KOPT-K1 (cell line): ENCODE measurements at regions not wholly inside any gene's neighbourhood (a gene's known extent, or its start where the extent isn't known, plus 50 kb on each side); places are given as distances from the start of the nearest gene placed in this dataset.

Experiments
- H3K27ac ChIP-seq: fragments of 200-600 bp; sonication (generic); 2 replicates; pipeline ENCODE4 v1.5.1; 2016; ENCODE audit warnings: antibody characterized with exemption, mild to moderate bottlenecking, low read depth, low read length; ENCODE audit not compliant: poor library complexity, severe bottlenecking
- H3K36me3 ChIP-seq: fragments of 200-600 bp; sonication (generic); 2 replicates; pipeline ENCODE4 v1.5.1; 2017; ENCODE audit warnings: antibody characterized with exemption, mild to moderate bottlenecking, low read length, moderate library complexity; ENCODE audit not compliant: insufficient read depth
- H3K9me3 ChIP-seq: fragments of 200-600 bp; sonication (generic); 2 replicates; pipeline ENCODE4 v1.5.1; 2017; ENCODE audit warnings: antibody characterized with exemption, low read length, mild to moderate bottlenecking; ENCODE audit not compliant: insufficient read depth, poor library complexity, severe bottlenecking

DNA sequence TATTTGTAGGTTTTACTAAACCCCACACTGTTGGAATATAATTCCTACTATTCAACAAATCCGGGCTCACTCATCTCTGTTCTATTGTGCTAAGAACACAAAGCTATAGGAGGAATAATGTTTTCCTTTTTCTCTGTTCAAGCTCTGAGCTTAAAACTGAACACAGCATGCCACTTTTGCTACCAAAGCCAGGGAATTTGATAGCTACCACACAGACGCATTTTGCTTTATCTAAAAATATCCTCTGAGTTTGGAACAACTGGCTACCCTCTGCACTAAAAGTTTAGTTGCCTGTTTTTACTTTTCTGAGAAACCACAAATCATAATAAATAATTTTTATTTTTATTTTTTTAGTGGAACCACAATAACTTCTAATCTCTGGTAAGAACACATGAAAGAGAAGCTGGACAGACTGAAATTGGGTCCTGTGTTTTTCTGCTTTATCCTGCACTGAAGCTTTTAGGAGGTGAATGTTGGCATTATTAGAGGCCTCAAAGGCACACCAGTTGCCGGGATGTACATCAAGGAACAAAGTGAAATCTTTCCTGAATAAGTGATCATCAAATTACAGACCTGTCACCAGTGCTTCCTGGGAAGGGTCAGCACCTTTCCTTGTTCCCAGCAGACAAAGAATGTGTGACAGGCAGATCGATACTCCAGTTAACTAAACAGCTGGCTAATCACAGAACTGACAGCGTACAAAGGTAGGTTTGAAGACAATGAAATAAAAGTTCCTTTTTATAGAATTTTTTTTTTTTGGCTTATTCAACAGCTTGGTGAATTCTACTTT is 523.2 kb upstream of the TENM4 start:
- Histone ChIP-seq H3K27ac (no peak overlapping the region), H3K9me3 (no peaks in the 10 kb centered on the region), H3K36me3 (no peaks in the 10 kb centered on the region)

DNA sequence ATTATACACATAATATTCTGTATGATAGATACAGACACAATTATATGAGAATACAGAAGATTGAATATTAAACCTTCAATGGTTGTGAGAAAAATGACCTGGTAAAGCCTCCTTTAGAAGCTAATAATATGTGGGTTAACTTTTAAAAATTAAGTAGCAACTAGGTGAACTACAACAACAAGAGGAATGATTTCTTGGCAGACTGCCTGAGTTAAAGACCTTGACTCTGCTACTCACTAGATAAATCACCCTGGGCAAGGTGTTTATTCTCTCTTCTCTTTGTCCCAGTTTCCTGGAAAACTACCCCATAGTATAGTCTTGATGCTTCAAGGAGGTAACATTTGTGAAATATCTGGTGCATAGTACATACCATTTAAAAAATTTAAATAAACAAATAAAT is 519.6 kb upstream of the TENM4 start:
- H3K36me3 ChIP-seq, result no peaks in the 10 kb centered on the region
- no peak overlapping the region for H3K27ac ChIP-seq
- H3K9me3 ChIP-seq, result no peaks in the 10 kb centered on the region

DNA sequence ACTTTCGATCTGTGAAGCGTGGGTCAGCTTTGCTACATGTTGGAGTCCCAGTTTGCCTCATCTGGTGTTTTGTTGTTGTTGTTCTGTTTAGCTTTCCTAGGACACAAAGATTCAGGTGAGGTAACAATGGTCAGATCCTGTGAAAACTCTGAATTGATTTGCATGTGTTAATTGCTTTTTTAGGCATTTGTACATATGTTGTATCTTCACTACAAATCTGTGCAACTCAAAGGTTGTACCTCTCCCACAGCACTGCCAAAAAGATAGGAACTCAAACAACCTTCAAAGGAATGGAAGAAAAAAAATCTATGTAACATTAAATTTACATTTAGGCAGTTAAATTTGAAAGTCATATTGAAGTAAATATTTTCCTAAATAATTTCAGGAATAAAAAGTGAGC is 518.5 kb upstream of the TENM4 start:
- Histone ChIP-seq H3K27ac (no peak overlapping the region), H3K36me3 (no peaks in the 10 kb centered on the region), H3K9me3 (no peaks in the 10 kb centered on the region)

DNA sequence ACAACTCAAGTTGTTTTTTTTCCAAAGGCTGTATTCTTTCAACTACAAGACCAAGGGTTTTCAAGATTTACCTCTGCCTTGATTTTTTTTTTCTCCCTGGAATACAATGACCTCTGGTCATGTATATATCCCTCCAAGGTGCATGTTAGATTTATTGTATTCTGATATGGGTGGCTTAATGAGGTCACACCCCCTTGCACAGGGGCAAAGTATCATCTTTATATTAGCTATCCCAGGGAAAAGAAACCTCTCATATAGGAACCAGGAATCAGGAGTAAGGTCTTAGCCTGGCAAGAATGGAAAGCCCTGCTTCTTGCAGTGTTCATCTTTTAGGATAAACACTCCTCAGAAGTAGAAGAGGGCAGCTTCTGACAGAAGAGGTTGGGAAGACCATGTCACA is 516.9 kb upstream of the TENM4 start:
- Histone ChIP-seq H3K27ac (no peak overlapping the region), H3K36me3 (no peaks in the 10 kb centered on the region), H3K9me3 (no peaks in the 10 kb centered on the region)

DNA sequence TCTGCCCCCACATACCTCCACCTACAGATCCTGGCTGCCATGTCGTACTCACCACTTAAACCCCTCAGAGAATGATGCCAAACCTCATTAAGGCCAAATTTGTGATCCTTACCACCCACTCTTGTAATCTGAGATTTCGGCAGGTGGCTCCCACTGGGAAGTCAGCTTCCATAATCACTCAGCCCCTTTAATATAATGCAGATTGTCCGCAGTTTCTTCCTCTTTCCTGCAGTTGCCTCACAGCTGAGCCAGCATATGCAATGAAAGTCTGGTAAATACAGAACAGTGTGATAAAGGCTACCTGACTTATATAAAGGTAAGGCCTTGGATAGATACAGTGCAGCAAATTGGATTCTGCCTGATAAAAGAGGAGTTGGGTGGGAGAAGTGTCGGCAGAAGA is 515.2 kb upstream of the TENM4 start:
- Histone ChIP-seq H3K36me3 (no peaks in the 10 kb centered on the region), H3K27ac (no peak overlapping the region), H3K9me3 (no peaks in the 10 kb centered on the region)

DNA sequence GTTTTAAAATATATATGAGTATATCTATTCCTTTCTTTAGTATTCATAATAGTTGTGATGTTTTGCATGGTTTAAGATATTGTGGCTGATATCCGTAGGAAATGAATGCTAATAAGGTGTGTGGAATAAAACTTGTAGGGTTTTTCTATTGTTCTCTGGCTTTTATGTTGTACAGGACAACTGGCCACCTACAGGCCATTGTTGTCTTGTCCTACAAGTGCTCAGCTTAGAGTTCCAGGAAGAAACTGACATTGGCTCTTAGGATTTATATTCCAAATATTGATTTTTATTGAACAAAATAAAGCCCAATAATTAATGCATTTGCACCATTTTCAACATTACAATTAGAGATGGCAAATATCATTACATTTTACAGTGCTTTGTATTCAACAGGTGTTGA is 512.8 kb upstream of the TENM4 start:
- Histone ChIP-seq H3K9me3 (no peaks in the 10 kb centered on the region), H3K27ac (no peak overlapping the region), H3K36me3 (no peaks in the 10 kb centered on the region)

DNA sequence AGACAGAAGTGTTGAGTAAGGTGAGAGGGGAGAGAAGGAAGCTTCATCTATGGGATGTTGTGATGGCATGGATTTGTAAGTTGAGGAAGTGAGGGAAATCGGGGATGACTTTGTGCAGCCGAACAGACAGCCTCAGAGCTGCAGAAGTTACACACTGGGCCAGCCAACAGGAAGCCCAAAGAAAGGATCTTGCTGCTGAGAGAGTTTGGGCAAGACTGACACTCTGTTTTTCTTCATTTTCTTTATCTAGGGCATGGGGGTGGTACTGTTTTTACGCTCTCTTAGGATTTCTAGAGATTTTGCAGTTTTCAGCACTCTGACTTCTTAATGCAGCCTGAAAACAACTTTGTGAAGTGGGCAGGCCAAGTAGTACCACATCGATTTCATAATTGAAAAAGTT is 509.9 kb upstream of the TENM4 start:
- no peak overlapping the region for H3K27ac ChIP-seq
- no peaks in the 10 kb centered on the region for H3K36me3 ChIP-seq
- H3K9me3 ChIP-seq, result no peaks in the 10 kb centered on the region

DNA sequence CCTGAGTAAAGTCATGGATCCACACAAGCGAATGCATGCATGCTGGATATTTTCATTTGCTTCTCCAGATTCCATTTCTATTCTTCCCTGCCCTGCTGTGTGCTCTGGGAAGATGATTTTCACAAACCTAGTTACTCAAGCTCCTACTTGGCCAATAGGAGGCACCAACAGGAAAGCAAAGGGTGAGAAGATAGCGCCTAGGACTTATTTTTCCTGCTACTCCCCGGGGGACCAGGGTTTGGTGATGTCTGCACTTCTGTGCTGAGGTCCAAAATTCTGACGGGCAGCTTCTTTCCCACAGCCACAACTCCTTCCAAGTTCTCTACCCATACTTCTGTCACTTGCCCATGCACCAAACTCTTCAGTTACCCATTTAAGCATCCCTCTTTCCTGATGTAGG is 509.3 kb upstream of the TENM4 start:
- Histone ChIP-seq H3K9me3 (no peaks in the 10 kb centered on the region), H3K36me3 (no peaks in the 10 kb centered on the region), H3K27ac (no peak overlapping the region)

DNA sequence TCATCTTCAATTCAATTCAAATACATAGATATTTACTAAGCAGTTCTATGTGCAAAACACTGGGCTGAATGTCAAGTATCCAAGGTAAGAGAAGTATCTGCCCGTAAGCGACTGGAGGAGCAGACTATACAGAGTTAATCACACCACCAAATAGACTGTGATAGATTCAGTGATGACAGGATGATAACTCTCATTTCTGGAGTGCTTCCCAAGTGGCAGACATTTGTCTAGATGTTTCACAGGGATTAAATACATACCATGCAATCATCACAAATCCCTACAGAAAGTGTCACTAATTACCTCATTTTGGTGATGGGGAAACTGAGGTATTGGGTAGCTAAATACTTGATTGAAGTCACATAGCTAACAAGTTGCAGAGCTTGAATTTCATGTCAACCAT is 508.7 kb upstream of the TENM4 start:
- Histone ChIP-seq H3K9me3 (no peaks in the 10 kb centered on the region), H3K27ac (no peak overlapping the region), H3K36me3 (no peaks in the 10 kb centered on the region)

DNA sequence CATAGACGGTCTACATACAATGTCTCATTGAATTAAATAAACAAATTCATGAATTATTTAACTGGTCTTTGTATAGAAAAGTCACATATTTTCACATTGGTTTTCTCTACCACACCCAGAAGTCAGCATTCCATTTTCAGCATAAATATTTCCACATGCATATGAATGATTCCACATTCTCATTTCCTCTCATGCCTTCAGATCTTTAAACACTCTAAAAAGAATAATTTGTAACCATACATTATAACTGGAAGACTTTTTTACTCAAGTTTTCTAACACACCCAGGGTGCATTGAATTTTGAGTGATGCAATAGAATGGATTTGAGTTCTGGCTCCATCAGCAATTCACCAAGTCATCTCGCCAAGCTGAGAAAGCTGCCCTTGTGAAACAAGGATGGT is 501.8 kb upstream of the TENM4 start:
- Histone ChIP-seq H3K27ac (no peak overlapping the region), H3K9me3 (no peaks in the 10 kb centered on the region), H3K36me3 (no peaks in the 10 kb centered on the region)

DNA sequence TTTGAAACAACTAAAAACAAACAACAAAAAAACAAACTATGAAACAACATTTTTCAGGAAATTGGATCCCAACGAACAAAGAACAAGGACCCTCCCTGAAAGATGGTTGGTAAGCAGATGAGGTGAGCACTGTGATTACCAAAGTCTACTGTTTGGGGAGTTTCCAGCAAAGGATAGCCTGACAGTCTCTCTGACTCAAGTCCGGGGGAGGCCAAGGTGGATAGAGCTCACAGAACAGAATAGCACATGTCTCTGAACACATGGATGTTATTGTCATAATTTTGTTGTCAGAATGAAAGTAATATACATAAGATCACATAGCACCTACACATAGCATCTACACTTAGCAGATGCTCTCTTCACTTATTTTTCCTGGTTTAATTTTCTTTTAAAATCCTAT is 501.3 kb upstream of the TENM4 start:
- Histone ChIP-seq H3K36me3 (no peaks in the 10 kb centered on the region), H3K9me3 (no peaks in the 10 kb centered on the region), H3K27ac (no peak overlapping the region)

DNA sequence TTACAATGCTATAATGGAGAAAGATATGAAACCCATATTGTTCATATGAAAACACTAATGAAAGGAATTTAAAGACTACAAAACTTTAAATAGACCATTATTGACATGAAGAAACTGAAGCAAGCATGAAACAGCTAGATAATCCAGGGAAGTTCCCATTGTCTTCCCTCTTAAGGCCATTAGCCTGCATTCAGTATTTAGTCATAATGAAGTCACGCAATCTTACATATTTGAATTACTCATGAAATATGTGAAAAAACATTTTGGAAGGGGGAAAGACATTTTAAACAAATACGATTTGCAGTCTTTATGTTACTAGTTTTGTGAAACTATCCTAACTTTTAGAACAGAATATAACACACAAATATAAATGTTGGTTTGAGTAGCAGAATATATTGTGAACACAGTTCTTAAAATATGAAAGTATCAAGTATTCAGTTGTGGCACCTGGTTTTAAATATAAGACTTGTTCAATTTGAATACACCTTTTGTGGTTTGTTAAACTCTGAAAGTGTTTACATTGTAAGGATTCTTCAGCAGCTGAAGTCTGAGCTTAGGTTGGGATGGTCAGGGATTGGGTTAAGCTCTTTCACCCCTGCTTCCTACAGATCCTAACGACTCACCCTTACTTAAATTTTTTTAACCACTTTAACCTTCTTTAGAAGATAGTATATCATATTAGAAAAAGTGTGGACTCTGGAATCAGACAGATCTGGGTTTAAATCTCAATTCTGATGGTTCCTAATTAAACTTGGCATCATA is 500.3 kb upstream of the TENM4 start:
- H3K36me3 ChIP-seq, result no peaks in the 10 kb centered on the region
- no peaks in the 10 kb centered on the region for H3K9me3 ChIP-seq
- H3K27ac ChIP-seq, result no peak overlapping the region

DNA sequence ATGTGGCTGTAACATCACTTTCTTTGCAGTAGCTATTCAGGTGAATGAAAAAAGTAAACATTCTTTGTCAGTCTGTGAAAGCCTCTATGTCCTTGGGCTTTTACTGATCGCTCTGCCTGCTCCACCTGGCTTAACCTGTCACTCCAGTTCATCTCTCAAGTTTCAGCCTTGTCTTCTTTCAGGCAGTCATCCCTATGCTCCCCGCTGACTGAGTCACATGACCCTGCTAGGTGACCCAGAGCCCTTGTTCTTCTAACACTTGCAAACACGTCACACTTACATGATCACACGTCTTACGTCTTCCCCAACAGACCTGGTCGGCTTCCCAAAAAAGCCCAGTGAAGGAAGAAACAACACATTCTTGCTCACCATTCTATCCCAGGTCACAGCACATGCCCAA is 499.3 kb upstream of the TENM4 start:
- no peaks in the 10 kb centered on the region for H3K9me3 ChIP-seq
- H3K36me3 ChIP-seq, result no peaks in the 10 kb centered on the region
- H3K27ac ChIP-seq, result no peak overlapping the region

DNA sequence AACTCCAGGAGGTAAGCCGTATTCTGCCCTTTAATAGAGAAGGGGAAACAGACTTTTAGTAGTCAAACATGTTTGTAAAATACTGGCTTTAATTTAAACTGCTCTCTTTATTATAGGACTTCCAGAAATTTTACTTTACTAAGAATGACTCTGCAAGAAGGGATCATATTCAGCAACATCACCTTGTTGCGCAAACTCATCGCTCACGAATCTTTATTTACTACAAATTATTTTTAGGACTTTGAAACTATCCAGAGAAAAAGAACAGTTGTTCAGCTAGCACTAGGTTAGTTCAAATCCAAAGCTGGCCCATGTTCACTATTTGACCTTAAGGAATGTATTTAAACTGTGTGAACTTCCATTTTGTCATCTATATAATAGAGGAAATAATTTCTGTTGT is 498.3 kb upstream of the TENM4 start:
- no peaks in the 10 kb centered on the region for H3K36me3 ChIP-seq
- no peaks in the 10 kb centered on the region for H3K9me3 ChIP-seq
- H3K27ac ChIP-seq, result no peak overlapping the region

DNA sequence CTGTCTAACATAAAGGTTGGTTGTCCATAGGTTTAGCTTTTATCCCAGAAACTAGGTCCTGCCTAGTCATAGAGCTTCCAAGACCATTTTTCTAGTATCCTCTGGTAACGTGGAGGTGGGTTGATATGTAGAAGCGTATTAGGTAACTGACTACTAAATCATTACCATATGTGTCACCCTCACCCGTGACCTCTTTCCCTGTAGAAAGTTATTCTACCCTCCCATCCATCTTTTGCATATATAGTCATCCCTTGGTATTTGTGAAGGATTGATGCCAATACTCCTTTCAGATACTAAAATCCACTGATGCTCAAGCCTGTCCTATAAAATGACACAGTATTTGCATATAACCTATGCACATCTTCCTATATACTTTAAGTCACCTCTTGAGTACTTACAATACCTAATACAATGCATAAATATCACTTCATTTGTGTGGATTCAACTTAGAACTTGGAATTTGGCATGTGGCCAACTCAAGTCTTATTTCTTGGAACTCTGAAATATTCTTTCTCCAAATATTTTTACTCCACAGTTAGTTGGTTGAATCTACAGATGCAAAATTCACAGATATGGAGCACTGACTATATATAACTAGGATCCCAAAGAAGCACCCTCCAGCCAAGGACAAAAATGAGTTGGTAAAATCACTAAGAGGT is 497.0 kb upstream of the TENM4 start:
- H3K9me3 ChIP-seq, result no peaks in the 10 kb centered on the region
- H3K36me3 ChIP-seq, result no peaks in the 10 kb centered on the region
- no peak overlapping the region for H3K27ac ChIP-seq
